HG02884 (cell line): ENCODE measurements at regions not wholly inside any gene's neighbourhood (a gene's known extent, or its start where the extent isn't known, plus 50 kb on each side); places are given as distances from the start of the nearest gene placed in this dataset.
"Not testable (repeated sequence)": the region's sequence is repeated elsewhere in the genome, so short reads cannot be mapped to it uniquely, and the experiment has no call there.

Source experiments
- ATAC-seq: cut with Tn5 transposase; IDR thresholded peaks from one replicate; pipeline ENCODE4 v1.9.1; 2021; ENCODE audit warnings: mild to moderate bottlenecking, moderate library complexity; ENCODE audit not compliant: unreplicated experiment

DNA sequence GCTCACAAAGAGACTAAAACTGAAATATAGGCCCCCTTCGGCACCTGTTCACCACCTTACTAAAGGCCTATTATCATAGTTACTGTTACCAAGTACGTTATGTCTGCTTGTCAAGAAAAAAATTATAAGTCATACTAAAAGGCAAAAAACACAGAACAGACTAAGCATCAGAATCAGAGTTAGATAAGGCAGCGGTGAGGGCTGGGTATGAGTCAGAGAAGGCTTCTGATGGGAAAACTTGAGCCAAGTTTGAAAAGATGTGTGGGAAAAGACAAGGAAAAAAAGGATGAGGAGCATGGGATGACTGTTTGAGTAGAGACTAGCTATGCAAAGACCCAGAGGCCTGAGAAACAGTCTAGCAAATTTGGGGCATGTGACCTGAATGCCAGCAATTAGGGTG is 387.2 kb upstream of the SGO1 start:
- ATAC-seq, result no peak

GRCh38 chr3:20572473-20572872 is 386.5 kb upstream of the SGO1 start:
- ATAC-seq, result no peak

DNA sequence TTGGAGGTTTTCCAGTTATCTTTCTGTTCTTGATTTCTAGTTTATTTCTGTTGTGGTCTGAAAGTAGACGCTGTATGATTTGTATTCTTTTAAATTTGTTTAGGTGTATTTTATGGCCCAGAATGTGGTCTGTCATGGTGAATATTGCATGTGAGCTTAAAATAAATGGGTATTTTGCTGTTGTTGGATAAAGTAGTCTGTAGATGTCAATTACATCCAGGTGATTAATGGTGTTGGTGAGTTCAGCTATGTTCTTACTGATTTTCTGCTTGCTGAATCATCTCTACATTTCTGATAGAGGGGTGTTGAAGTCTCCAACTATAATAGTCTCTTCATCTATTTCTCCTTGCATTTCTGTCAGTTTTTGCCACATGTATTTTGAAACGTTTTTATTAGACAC is 383.3 kb upstream of the SGO1 start:
- ATAC-seq, result no peak

DNA sequence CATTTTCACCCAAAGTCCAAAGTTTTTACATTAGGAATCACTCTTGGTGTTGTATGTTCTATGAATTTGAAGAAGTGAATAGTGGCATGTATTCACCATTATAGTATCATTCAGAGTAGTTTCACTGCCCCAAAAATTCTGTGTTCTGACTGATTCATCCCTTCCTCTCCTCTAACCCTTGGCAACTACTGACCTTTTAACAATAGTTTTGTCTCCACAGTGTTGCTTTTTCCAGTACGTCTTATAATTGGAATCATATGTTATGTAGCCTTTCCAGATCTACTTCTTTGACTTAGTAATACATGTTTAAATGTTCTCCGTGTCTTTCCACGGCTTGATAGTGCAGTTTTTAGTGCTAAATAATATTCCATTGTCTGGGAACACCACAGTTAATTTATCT is 379.0 kb upstream of the SGO1 start:
- no peak for ATAC-seq

- no peak for ATAC-seq
These were observed 378.0 kb upstream of the SGO1 start for GRCh38 chr3:20563985-20564384.

DNA sequence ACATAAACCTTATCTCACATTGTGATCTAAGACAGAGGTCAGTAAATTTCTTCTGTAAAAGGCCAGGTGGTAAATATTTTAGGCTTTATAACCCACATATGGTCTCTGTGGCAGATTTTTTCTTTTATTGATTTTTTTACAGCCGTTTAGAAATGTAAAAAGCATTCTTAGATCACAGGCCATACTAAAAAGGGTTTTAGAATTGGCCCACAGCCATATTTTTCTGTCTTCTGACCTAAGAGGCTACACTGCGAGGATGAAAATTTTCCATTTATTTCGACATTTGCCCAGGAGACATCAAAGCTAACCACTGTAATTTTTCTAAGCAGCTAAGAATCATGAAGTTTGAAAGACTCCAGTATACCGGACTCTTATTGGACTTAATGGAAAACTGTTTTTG is 377.2 kb upstream of the SGO1 start:
- ATAC-seq, result no peak

GRCh38 chr3:20561166-20561565 is 375.2 kb upstream of the SGO1 start:
- no peak for ATAC-seq

DNA sequence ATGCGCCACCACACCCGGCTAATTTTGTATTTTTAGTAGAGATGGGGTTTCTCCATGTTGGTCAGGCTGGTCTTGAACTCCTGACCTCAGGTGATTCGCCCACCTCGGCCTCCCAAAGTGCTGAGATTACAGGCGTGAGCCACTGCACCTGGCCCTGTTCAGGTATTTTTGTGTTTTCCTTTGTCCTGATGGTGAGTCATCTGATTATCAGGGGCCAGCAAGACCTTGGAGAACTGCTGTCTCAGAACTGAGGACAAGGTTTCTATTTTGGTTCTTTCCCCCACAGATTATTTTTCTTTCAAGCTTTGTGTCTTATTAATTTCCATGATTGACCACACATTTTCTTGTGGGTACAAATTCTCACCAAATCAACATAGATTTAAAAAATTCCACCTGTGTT is 374.4 kb upstream of the SGO1 start:
- not testable (repeated sequence) for ATAC-seq

GRCh38 chr3:20558161-20558560 is 372.2 kb upstream of the SGO1 start:
- no peak for ATAC-seq

DNA sequence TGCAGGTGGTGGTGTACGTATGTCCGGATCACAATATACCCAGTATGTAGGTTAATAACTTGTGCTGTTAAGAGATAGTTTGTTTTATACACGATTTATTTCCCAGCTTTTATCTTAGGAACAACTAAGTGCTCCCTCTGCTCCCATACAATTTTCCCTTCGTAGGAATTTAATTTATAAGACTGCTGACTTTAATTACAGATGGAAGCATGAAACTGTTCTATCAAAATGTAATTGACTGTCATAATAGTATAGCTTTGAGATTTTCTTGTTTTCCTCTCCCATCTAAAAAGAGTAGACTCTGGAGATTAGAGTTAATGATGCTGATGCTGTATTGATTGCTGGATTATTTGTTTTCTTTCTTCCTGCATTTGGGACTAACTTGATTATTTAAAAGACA is 370.7 kb upstream of the SGO1 start:
- no peak for ATAC-seq

DNA sequence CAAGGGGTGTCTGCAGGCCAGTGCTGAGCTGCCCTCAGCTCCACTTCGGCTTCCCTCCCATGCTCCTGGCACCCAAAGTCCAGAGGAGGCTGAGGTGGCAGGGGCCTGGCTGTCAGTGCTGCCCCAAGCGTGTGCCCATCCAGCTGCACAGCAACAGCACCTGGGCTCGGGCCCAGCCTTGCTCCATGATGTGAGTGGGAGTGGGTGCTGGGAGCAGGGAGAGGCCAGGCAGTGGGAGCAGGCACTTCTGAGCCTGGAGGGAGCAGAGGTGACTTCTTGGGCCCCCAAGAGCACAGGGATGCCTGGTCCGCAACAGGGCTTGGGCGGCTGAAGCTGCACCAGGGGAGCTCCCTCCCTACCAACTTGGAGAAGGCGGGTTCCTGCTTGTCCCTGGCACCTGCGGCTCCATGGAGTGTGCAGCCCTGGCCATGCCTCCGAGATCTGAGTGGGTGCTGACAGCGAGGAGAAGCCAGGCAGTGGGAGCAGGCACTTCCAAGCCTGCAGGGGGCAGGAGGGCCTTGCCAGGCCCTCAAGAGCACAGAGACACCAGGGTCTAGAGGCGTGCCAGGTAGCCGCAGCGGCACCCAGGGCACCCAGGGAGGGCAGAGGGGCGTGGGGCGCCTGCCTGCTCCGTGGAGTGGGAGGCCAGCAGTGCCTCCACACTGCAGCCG is 366.7 kb upstream of the SGO1 start:
- no peak for ATAC-seq

GRCh38 chr3:20547361-20548269 is 361.6 kb upstream of the SGO1 start:
- not testable (repeated sequence) for ATAC-seq

DNA sequence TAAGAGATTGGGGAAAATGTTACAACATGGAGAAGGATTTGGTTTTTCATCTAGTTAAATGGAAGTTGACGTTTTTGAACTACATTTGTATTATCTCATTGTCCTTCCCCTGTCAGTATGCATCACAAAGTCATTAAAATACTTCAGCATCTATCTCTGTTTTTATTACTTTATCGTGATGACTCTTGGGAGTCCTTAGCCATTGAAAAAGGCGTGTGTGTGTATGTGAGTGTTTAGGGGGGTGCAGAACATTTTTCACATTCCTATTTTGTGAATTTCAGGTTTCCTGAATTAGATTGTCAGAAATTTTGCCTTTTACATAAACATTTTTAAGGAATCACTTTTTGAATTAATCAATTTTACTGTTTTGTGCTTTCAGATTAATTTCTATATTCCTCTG is 360.6 kb upstream of the SGO1 start:
- no peak for ATAC-seq

DNA sequence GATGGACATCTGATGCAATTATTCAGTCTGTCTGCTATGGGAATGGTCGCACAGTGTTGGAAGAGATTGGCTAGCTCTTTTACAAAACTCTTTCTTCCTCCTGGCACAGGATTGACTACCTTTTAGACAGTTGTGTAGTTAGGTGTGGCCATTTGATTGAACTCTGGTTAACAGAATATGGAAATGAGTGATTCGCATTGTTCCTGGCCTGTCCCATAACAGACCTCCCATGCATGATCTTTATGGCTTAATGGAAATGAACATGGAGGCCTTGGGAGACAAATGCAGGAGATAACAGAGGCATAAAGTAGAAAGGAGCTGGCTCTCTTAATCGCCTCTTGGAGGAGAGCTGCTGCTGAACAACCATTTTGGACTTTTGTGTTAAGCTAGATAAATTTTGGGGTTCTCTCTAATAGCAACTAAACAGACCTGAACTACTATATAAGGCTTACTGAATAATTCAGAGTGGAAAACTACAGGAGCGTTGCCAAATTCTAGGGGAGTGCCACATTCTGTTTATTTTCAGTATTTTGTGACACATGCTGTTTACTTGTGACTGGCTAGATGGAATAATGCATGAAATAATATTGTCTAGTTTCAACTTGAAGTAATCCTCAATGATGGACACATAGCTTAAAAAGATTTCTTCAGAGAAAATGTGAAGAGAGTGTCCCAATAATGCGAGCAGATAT is 357.7 kb upstream of the SGO1 start:
- no peak for ATAC-seq

DNA sequence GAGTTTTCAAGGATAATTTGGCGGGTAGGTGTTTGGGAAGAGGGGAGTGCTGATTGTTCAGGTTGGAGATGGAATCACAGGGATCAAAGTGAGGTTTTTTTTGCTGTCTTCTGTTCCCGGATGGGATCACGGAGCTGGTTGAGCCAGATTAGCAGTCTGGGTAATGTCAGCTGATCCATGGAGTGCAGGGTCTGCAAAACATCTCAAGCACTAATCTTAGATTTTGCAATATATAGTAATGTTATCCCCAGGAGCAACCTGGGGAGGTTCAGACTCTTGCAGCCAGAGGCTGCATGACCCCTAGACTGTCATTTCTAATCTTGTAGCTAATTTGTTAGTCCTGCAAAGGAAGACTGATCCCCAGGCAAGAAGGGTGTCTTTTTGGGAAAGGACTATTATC is 354.1 kb upstream of the SGO1 start:
- ATAC-seq, result no peak

GRCh38 chr3:20539666-20540065 is 353.7 kb upstream of the SGO1 start:
- no peak for ATAC-seq

GRCh38 chr3:20537234-20537633 is 351.2 kb upstream of the SGO1 start:
- no peak for ATAC-seq

DNA sequence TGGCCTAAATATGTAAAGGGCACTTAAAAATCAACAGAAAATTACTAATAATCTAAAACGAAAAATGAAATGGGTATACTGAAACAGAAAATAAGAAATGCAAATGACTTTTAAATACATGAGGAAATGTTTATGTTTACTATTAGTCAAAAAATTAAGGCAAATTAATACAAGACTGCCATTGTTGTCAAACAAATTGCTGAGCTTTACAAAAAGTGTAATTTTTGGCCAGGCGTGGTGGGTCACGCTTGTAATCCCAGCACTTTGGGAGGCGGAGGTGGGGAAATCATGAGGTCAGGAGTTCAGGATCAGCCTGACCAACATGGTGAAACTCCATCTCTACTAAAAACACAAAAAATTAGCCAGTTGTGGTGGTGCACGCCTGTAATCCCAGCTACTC is 343.9 kb upstream of the SGO1 start:
- no peak for ATAC-seq

- ATAC-seq, result no peak
These were observed 342.3 kb upstream of the SGO1 start for GRCh38 chr3:20528180-20528770.

DNA sequence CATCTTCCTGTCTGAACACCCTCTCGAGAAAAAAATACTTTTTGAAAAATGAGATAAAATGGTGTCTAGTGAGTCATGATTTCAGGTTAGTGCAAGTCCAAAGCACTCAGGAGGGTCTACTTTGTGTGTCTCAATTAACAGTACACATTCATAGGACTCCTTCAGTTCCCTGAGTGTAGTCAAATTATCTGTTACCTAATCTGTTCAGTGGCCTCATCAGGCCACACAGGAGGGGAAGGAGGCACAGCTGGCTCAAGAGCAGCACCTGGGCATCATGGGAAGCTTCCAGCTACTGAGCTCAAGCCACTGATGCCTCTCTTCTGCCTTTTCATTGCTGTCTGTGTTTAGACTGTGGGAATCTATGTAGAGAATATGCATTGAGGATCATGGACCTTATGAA is 341.4 kb upstream of the SGO1 start:
- no peak for ATAC-seq

DNA sequence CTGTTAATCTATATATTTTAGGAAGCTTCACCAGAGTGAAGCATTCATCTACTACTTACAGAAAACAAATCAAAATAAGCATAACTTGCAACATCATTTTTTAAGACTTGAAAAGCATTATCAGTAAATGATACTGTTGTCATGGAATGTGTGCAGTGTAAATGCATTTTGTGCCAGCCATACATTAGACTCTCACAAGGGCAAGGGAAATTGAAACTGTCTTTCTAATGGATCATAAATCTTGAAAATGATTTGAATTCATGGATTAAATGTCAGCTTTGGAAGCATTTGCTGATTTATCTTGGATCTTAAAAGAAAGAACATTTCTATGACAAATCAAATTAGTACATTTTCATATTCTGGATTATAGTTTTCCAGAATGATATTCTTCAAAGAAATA is 338.3 kb upstream of the SGO1 start:
- no peak for ATAC-seq
